H1 (cell line): ENCODE measurements at regions not wholly inside any gene's neighbourhood (a gene's known extent, or its start where the extent isn't known, plus 50 kb on each side); places are given as distances from the start of the nearest gene placed in this dataset.

ENCODE experiments used
- POLR2A ChIP-seq, 2 experiments: IDR thresholded peaks; 1 replicate in 1 of 2; 2 replicates in 1 of 2; pipeline ENCODE4 v1.6.1; 2011; ENCODE audit warnings: low read depth in 2 of 2, low read length in 2 of 2, mild to moderate bottlenecking in 2 of 2; ENCODE audit errors: control extremely low read depth in 1 of 2
- RAD21 ChIP-seq, 2 experiments: IDR thresholded peaks in 1 of 2; conservative IDR thresholded peaks in 1 of 2; 2 replicates each; pipeline ENCODE4 v1.6.1; 2011; ENCODE audit warnings: low read depth in 2 of 2, low read length in 2 of 2, improper control_type of control experiment in 1 of 2, inconsistent platforms in 1 of 2, mild to moderate bottlenecking in 1 of 2, moderate library complexity in 1 of 2
- SP1 ChIP-seq: IDR thresholded peaks from 2 replicates; pipeline ENCODE4 v1.6.1; 2011; ENCODE audit warnings: low read depth, low read length
- USF2 ChIP-seq: IDR thresholded peaks from 2 replicates; pipeline ENCODE4 v1.6.1; 2011; ENCODE audit warnings: low read length, improper control_type of control experiment
- YY1 ChIP-seq: IDR thresholded peaks from 2 replicates; pipeline ENCODE4 v1.6.1; 2011; ENCODE audit warnings: low read depth, mild to moderate bottlenecking, low read length
- TF ChIP-seq, protein P1 (sequence below), 3 experiments: IDR thresholded peaks; 1 replicate in 2 of 3; 2 replicates in 1 of 3; pipeline versions ENCODE4 v1.5.1 to v1.6.1; 2011; ENCODE audit warnings: low read length in 3 of 3, mild to moderate bottlenecking in 3 of 3, inconsistent platforms in 2 of 3, low read depth in 1 of 3, moderate library complexity in 1 of 3; ENCODE audit not compliant: insufficient read depth in 1 of 3; ENCODE audit errors: control extremely low read depth in 1 of 3
- TF ChIP-seq, protein P2 (sequence below): IDR thresholded peaks from 2 replicates; pipeline ENCODE4 v1.6.1; 2012; ENCODE audit warnings: low read length, inconsistent platforms

- TF ChIP-seq YY1 (no peak), USF2 (no peak), SP1 (no peak), POLR2A (IDR thresholded peaks at IDR 0.05; ENCODE audit: control extremely low read depth in 1 of 2, low read depth in 2 of 2, low read length in 2 of 2) (no peak), RAD21 (IDR thresholded peaks at IDR 0.05 in 1 of 2, conservative IDR thresholded peaks at IDR 0.05 in 1 of 2; ENCODE audit: low read depth in 2 of 2, low read length in 2 of 2) (no peak)
- TF ChIP-seq, protein P1, sequence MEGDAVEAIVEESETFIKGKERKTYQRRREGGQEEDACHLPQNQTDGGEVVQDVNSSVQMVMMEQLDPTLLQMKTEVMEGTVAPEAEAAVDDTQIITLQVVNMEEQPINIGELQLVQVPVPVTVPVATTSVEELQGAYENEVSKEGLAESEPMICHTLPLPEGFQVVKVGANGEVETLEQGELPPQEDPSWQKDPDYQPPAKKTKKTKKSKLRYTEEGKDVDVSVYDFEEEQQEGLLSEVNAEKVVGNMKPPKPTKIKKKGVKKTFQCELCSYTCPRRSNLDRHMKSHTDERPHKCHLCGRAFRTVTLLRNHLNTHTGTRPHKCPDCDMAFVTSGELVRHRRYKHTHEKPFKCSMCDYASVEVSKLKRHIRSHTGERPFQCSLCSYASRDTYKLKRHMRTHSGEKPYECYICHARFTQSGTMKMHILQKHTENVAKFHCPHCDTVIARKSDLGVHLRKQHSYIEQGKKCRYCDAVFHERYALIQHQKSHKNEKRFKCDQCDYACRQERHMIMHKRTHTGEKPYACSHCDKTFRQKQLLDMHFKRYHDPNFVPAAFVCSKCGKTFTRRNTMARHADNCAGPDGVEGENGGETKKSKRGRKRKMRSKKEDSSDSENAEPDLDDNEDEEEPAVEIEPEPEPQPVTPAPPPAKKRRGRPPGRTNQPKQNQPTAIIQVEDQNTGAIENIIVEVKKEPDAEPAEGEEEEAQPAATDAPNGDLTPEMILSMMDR (IDR thresholded peaks at IDR 0.05; ENCODE audit: control extremely low read depth in 1 of 3, insufficient read depth in 1 of 3, low read depth in 1 of 3, low read length in 3 of 3), result no peak
- TF ChIP-seq, protein P2, sequence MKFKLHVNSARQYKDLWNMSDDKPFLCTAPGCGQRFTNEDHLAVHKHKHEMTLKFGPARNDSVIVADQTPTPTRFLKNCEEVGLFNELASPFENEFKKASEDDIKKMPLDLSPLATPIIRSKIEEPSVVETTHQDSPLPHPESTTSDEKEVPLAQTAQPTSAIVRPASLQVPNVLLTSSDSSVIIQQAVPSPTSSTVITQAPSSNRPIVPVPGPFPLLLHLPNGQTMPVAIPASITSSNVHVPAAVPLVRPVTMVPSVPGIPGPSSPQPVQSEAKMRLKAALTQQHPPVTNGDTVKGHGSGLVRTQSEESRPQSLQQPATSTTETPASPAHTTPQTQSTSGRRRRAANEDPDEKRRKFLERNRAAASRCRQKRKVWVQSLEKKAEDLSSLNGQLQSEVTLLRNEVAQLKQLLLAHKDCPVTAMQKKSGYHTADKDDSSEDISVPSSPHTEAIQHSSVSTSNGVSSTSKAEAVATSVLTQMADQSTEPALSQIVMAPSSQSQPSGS, result no peak
Measured at GRCh38 chr7:63040966-63041610, 957.6 kb upstream of the ZNF722 start.
